Activated naive CD4-positive, alpha-beta T cell treated with anti-CD3 and anti-CD28 coated beads, Interleukin-2, amount 10 ng/mL, durations not matched to agents 7 days and 5 days (primary cell): ENCODE measurements at regions not wholly inside any gene's neighbourhood (a gene's known extent, or its start where the extent isn't known, plus 50 kb on each side); places are given as distances from the start of the nearest gene placed in this dataset.

Experiments used
- CTCF ChIA-PET: fragments of 350-600 bp; sonication (Branson Sonifier 250); formaldehyde crosslinking; loops from one replicate; lab custom pipeline; 2021; ENCODE audit warnings: antibody characterized with exemption; lab: Charles Lee
- DNase-seq: peaks from one replicate; pipeline ENCODE4 v3.0.0-alpha.2; 2020
- H3K27ac Mint-ChIP-seq: one replicate; pipeline ENCODE4 v1.8.0; 2021; ENCODE audit warnings: mild to moderate bottlenecking, moderate library complexity, mixed read lengths
- H3K27me3 Mint-ChIP-seq: one replicate; pipeline ENCODE4 v1.8.0; 2021; ENCODE audit warnings: mild to moderate bottlenecking, mixed read lengths
- H3K36me3 Mint-ChIP-seq: one replicate; pipeline ENCODE4 v1.8.0; 2021; ENCODE audit warnings: mixed read lengths
- H3K4me1 Mint-ChIP-seq: one replicate; pipeline ENCODE4 v1.8.0; 2021; ENCODE audit warnings: mixed read lengths
- H3K4me3 Mint-ChIP-seq: one replicate; pipeline ENCODE4 v1.8.0; 2021; ENCODE audit warnings: mild to moderate bottlenecking, moderate library complexity, mixed read lengths
- H3K9me3 Mint-ChIP-seq: one replicate; pipeline ENCODE4 v1.8.0; 2021; ENCODE audit warnings: mixed read lengths

- H3K36me3 Mint-ChIP-seq: no peaks in the 10 kb centered on the region
- H3K4me3 Mint-ChIP-seq: no peak overlapping the region
- CTCF ChIA-PET: no interaction called here
Observed at GRCh38 chr10:85149766-85150165, 821.4 kb downstream of the CCSER2 start.

GRCh38 chr10:85151506-85151905 lies 823.1 kb downstream of the CCSER2 start:
- CTCF ChIA-PET: no interaction called here
- H3K4me3 Mint-ChIP-seq: no peak overlapping the region
- no peaks in the 10 kb centered on the region for H3K36me3 Mint-ChIP-seq
- DNase-seq: no peak
- H3K4me1 Mint-ChIP-seq: no peaks in the 10 kb centered on the region
- no peak overlapping the region for H3K27ac Mint-ChIP-seq
- H3K9me3 Mint-ChIP-seq: no peaks in the 10 kb centered on the region
- H3K27me3 Mint-ChIP-seq: no peaks in the 10 kb centered on the region

More at GRCh38 chr10:85149766-85150165, 821.4 kb downstream of the CCSER2 start:
- Mint-ChIP-seq H3K4me1 (no peaks in the 10 kb centered on the region), H3K27me3 (no peaks in the 10 kb centered on the region), H3K27ac (no peak overlapping the region), H3K9me3 (no peaks in the 10 kb centered on the region)
- DNase-seq: no peak

GRCh38 chr10:85152496-85152895 lies 824.1 kb downstream of the CCSER2 start:
- Mint-ChIP-seq H3K4me1 (no peaks in the 10 kb centered on the region), H3K36me3 (no peaks in the 10 kb centered on the region), H3K27me3 (no peaks in the 10 kb centered on the region), H3K27ac (no peak overlapping the region), H3K4me3 (no peak overlapping the region), H3K9me3 (no peaks in the 10 kb centered on the region)
- CTCF ChIA-PET: no interaction called here
- no peak for DNase-seq

GRCh38 chr10:85152911-85153310 lies 824.5 kb downstream of the CCSER2 start:
- Mint-ChIP-seq H3K36me3 (no peaks in the 10 kb centered on the region), H3K4me3 (no peak overlapping the region), H3K4me1 (no peaks in the 10 kb centered on the region), H3K27ac (no peak overlapping the region), H3K9me3 (no peaks in the 10 kb centered on the region), H3K27me3 (no peaks in the 10 kb centered on the region)
- no peak for DNase-seq
- CTCF ChIA-PET: no interaction called here

GRCh38 chr10:85157206-85157605 lies 828.8 kb downstream of the CCSER2 start:
- no peak for DNase-seq
- Mint-ChIP-seq H3K4me1 (no peaks in the 10 kb centered on the region), H3K4me3 (no peak overlapping the region), H3K9me3 (no peaks in the 10 kb centered on the region), H3K27me3 (no peaks in the 10 kb centered on the region), H3K27ac (no peak overlapping the region), H3K36me3 (no peaks in the 10 kb centered on the region)
- CTCF ChIA-PET: no interaction called here

GRCh38 chr10:85168243-85168642 lies 839.9 kb downstream of the CCSER2 start:
- Mint-ChIP-seq H3K9me3 (no peaks in the 10 kb centered on the region), H3K4me3 (no peak overlapping the region), H3K4me1 (no peaks in the 10 kb centered on the region), H3K27me3 (no peaks in the 10 kb centered on the region), H3K27ac (no peak overlapping the region), H3K36me3 (no peaks in the 10 kb centered on the region)
- DNase-seq: no peak
- CTCF ChIA-PET: no interaction called here

GRCh38 chr10:85170026-85170425 lies 841.6 kb downstream of the CCSER2 start:
- no peak for DNase-seq
- Mint-ChIP-seq H3K36me3 (no peaks in the 10 kb centered on the region), H3K4me1 (no peaks in the 10 kb centered on the region), H3K9me3 (no peaks in the 10 kb centered on the region), H3K27ac (no peak overlapping the region), H3K4me3 (no peak overlapping the region), H3K27me3 (no peaks in the 10 kb centered on the region)
- CTCF ChIA-PET: no interaction called here

- Mint-ChIP-seq H3K4me1 (no peaks in the 10 kb centered on the region), H3K27ac (no peak overlapping the region), H3K36me3 (no peaks in the 10 kb centered on the region), H3K27me3 (no peaks in the 10 kb centered on the region), H3K9me3 (no peaks in the 10 kb centered on the region), H3K4me3 (no peak overlapping the region)
- CTCF ChIA-PET: no interaction called here
- no peak for DNase-seq
Observed at GRCh38 chr10:85175635-85176034, 847.2 kb downstream of the CCSER2 start.

- CTCF ChIA-PET: no interaction called here
- Mint-ChIP-seq H3K27ac (no peak overlapping the region), H3K4me3 (no peak overlapping the region), H3K36me3 (no peaks in the 10 kb centered on the region), H3K4me1 (no peaks in the 10 kb centered on the region), H3K27me3 (no peaks in the 10 kb centered on the region), H3K9me3 (no peaks in the 10 kb centered on the region)
- DNase-seq: no peak
Observed at GRCh38 chr10:85177767-85178166, 849.4 kb downstream of the CCSER2 start.

GRCh38 chr10:85187047-85187446 lies 858.7 kb downstream of the CCSER2 start:
- Mint-ChIP-seq H3K4me3 (no peak overlapping the region), H3K9me3 (no peaks in the 10 kb centered on the region), H3K4me1 (no peaks in the 10 kb centered on the region), H3K27ac (no peak overlapping the region), H3K36me3 (no peaks in the 10 kb centered on the region), H3K27me3 (no peaks in the 10 kb centered on the region)
- DNase-seq: no peak
- CTCF ChIA-PET: no interaction called here

- H3K27ac Mint-ChIP-seq: no peak overlapping the region
Observed at GRCh38 chr10:85188770-85189484, 860.5 kb downstream of the CCSER2 start.

GRCh38 chr10:85193796-85194195 lies 865.4 kb downstream of the CCSER2 start:
- no peaks in the 10 kb centered on the region for H3K36me3 Mint-ChIP-seq
- no peaks in the 10 kb centered on the region for H3K9me3 Mint-ChIP-seq
- no peaks in the 10 kb centered on the region for H3K27me3 Mint-ChIP-seq
- CTCF ChIA-PET: no interaction called here
- no peaks in the 10 kb centered on the region for H3K4me1 Mint-ChIP-seq
- H3K27ac Mint-ChIP-seq: no peak overlapping the region
- no peak for DNase-seq
- H3K4me3 Mint-ChIP-seq: no peak overlapping the region

More at GRCh38 chr10:85188770-85189484, 860.5 kb downstream of the CCSER2 start:
- Mint-ChIP-seq H3K9me3 (no peaks in the 10 kb centered on the region), H3K36me3 (no peaks in the 10 kb centered on the region), H3K27me3 (no peaks in the 10 kb centered on the region), H3K4me3 (no peak overlapping the region), H3K4me1 (no peaks in the 10 kb centered on the region)
- CTCF ChIA-PET: no interaction called here
- DNase-seq: no peak

GRCh38 chr10:85194706-85195105 lies 866.3 kb downstream of the CCSER2 start:
- CTCF ChIA-PET: no interaction called here
- H3K27me3 Mint-ChIP-seq: no peaks in the 10 kb centered on the region
- no peaks in the 10 kb centered on the region for H3K36me3 Mint-ChIP-seq
- H3K9me3 Mint-ChIP-seq: no peaks in the 10 kb centered on the region
- H3K4me3 Mint-ChIP-seq: no peak overlapping the region
- no peak overlapping the region for H3K27ac Mint-ChIP-seq
- no peak for DNase-seq
- no peaks in the 10 kb centered on the region for H3K4me1 Mint-ChIP-seq

- CTCF ChIA-PET: no interaction called here
- Mint-ChIP-seq H3K36me3 (no peaks in the 10 kb centered on the region), H3K9me3 (no peaks in the 10 kb centered on the region), H3K27me3 (no peaks in the 10 kb centered on the region), H3K27ac (no peak overlapping the region), H3K4me1 (no peaks in the 10 kb centered on the region), H3K4me3 (no peak overlapping the region)
- DNase-seq: no peak
Observed at GRCh38 chr10:85195596-85195995, 867.2 kb downstream of the CCSER2 start.

- no peaks in the 10 kb centered on the region for H3K36me3 Mint-ChIP-seq
- H3K27me3 Mint-ChIP-seq: no peaks in the 10 kb centered on the region
- H3K4me1 Mint-ChIP-seq: no peaks in the 10 kb centered on the region
- no peaks in the 10 kb centered on the region for H3K9me3 Mint-ChIP-seq
- no peak for DNase-seq
- no peak overlapping the region for H3K4me3 Mint-ChIP-seq
- CTCF ChIA-PET: no interaction called here
- H3K27ac Mint-ChIP-seq: no peak overlapping the region
Observed at GRCh38 chr10:85204814-85205213, 876.4 kb downstream of the CCSER2 start.
